ENCODE measurements at regions not wholly inside any gene's neighbourhood (a gene's known extent, or its start where the extent isn't known, plus 50 kb on each side); places are given as distances from the start of the nearest gene placed in this dataset.

DNA sequence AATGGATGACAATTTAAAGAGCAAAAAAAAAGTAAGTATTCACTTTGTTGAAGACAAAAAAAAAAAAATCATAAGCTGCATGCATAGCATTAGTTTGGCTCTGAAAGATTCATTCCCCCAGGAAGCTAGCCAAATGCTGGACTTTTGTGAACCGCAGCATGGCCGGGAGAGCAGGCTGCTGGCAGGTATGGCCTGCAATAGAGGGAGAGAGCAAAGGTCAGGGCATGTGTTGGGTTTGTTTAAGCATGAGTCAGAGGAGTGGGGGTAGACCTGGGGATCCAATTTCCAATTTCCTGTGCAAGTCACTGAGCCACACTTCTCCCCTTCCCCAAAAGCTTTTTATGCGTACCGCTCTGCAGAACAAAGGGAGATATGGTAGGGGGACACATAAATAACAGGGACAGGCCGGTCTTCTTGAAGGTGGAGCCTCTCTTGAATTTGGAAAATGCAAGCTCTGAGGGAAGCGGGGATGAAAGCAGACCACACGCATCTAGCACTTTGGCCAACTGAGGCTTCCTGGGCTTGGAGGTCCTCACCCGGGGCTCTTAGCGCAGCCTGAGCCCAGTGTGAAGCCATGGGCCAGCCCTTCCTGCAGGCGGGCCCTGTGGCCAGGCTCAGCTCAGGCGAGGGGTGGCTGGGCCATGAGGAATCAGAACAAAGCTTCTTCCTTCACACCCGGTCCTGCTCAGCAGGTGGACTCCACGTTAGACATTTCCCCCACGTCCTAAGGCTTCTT lies 171.1 kb downstream of the TOMM20 start:
- H3K4me3 Mint-ChIP-seq (ENCODE audit: unreplicated experiment): peak overlapping the region; percentile 37
- Histone ChIP-seq H4K20me1 (ENCODE audit: insufficient read depth, low read length) (no peaks in the 10 kb centered on the region), H3K9me3 (ENCODE audit: insufficient read depth, low read depth, low read length) (no peaks in the 10 kb centered on the region), H3K27ac (ENCODE audit: low read depth, low read length) (peak overlapping the region; percentile 45), H3K79me2 (ENCODE audit: insufficient read depth, low read length) (no peaks in the 10 kb centered on the region), H3K4me1 (ENCODE audit: insufficient read depth, low read length) (peaks cover 53% of the 10 kb centered on the region), H3K4me3 (ENCODE audit: insufficient read depth, low read depth, low read length) (no peak overlapping the region), H3K27me3 (ENCODE audit: insufficient read depth, low read length) (no peaks in the 10 kb centered on the region), H3K9ac (ENCODE audit: low read length) (peak overlapping the region; percentile 25), H2AFZ (ENCODE audit: low read depth, low read length) (no peak overlapping the region), H3K4me2 (ENCODE audit: low read length) (peak overlapping the region; percentile 60), H3K36me3 (ENCODE audit: insufficient read depth, low read length) (no peaks in the 10 kb centered on the region)
- peak overlapping the region; percentile 92 for H3K27ac Mint-ChIP-seq (ENCODE audit: unreplicated experiment)
- H3K36me3 Mint-ChIP-seq (ENCODE audit: low read depth, unreplicated experiment): no peaks in the 10 kb centered on the region
- peaks cover 81% of the 10 kb centered on the region for H3K4me1 Mint-ChIP-seq (ENCODE audit: low read depth, unreplicated experiment)
- no peaks in the 10 kb centered on the region for H3K27me3 Mint-ChIP-seq (ENCODE audit: low read depth, unreplicated experiment)
- TF ChIP-seq EZH2 (IDR thresholded peaks at IDR 0.05; ENCODE audit: insufficient read depth, low read length): no peak
- TF ChIP-seq, protein P1, sequence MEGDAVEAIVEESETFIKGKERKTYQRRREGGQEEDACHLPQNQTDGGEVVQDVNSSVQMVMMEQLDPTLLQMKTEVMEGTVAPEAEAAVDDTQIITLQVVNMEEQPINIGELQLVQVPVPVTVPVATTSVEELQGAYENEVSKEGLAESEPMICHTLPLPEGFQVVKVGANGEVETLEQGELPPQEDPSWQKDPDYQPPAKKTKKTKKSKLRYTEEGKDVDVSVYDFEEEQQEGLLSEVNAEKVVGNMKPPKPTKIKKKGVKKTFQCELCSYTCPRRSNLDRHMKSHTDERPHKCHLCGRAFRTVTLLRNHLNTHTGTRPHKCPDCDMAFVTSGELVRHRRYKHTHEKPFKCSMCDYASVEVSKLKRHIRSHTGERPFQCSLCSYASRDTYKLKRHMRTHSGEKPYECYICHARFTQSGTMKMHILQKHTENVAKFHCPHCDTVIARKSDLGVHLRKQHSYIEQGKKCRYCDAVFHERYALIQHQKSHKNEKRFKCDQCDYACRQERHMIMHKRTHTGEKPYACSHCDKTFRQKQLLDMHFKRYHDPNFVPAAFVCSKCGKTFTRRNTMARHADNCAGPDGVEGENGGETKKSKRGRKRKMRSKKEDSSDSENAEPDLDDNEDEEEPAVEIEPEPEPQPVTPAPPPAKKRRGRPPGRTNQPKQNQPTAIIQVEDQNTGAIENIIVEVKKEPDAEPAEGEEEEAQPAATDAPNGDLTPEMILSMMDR (IDR thresholded peaks at IDR 0.05; ENCODE audit: insufficient read depth, low read depth, low read length): no peak
- FAIRE-seq: no peak
- H3K9me3 Mint-ChIP-seq (ENCODE audit: unreplicated experiment): no peaks in the 10 kb centered on the region
- DNase-seq (ENCODE audit: low read depth): peak; percentile 97

DNA sequence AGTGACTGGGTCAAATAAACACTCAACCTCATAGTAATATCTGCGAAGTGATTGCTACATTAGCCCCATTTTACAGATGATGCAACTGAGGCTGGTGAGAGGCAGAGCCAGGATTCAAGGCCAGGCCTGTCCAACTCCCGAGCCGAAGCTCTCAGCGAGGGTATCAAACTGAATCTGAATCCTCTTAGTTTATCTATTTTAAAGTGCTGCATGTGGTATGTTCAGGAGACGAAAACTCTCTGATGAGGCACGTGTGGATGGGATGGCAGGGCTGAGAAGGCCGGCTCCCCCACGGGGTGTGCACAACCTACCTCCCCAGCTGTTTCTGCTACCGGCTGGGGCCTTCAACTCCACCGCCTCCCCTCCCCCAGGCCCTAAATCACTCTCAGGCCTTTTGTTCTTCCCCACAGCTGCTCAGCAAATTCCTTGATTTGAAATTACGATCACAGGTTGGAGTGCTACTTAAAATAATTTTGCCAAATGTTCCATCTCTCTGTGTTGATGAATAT lies 171.8 kb downstream of the TOMM20 start:
- peak overlapping the region; percentile 15 for H3K9ac ChIP-seq (ENCODE audit: low read length)
- FAIRE-seq: no peak
- no peak overlapping the region for H2AFZ ChIP-seq (ENCODE audit: low read depth, low read length)
- H3K79me2 ChIP-seq (ENCODE audit: insufficient read depth, low read length): no peaks in the 10 kb centered on the region
- no peak overlapping the region for H3K4me3 ChIP-seq (ENCODE audit: insufficient read depth, low read depth, low read length)
- peak overlapping the region; percentile 45 for H3K27ac ChIP-seq (ENCODE audit: low read depth, low read length)
- no peak for TF ChIP-seq EZH2 (IDR thresholded peaks at IDR 0.05; ENCODE audit: insufficient read depth, low read length)
- TF ChIP-seq, protein P1 (IDR thresholded peaks at IDR 0.05; ENCODE audit: insufficient read depth, low read depth, low read length): no peak
- no peaks in the 10 kb centered on the region for H3K36me3 ChIP-seq (ENCODE audit: insufficient read depth, low read length)
- peak overlapping the region; percentile 92 for H3K27ac Mint-ChIP-seq (ENCODE audit: unreplicated experiment)
- no peaks in the 10 kb centered on the region for H3K27me3 Mint-ChIP-seq (ENCODE audit: low read depth, unreplicated experiment)
- peaks cover 47% of the 10 kb centered on the region for H3K4me1 ChIP-seq (ENCODE audit: insufficient read depth, low read length)
- H3K4me3 Mint-ChIP-seq (ENCODE audit: unreplicated experiment): no peak overlapping the region
- no peaks in the 10 kb centered on the region for H3K9me3 ChIP-seq (ENCODE audit: insufficient read depth, low read depth, low read length)
- no peaks in the 10 kb centered on the region for H3K36me3 Mint-ChIP-seq (ENCODE audit: low read depth, unreplicated experiment)
- H3K4me2 ChIP-seq (ENCODE audit: low read length): peak overlapping the region; percentile 60
- no peak for DNase-seq (ENCODE audit: low read depth)
- no peaks in the 10 kb centered on the region for H4K20me1 ChIP-seq (ENCODE audit: insufficient read depth, low read length)
- H3K9me3 Mint-ChIP-seq (ENCODE audit: unreplicated experiment): no peaks in the 10 kb centered on the region
- H3K4me1 Mint-ChIP-seq (ENCODE audit: low read depth, unreplicated experiment): peaks cover 74% of the 10 kb centered on the region
- H3K27me3 ChIP-seq (ENCODE audit: insufficient read depth, low read length): no peaks in the 10 kb centered on the region

Measured in astrocyte (in vitro differentiated cells and primary cell).